WTC11 (cell line): ENCODE measurements at regions not wholly inside any gene's neighbourhood (a gene's known extent, or its start where the extent isn't known, plus 50 kb on each side); places are given as distances from the start of the nearest gene placed in this dataset.

Source experiments
- ATAC-seq: fragments of 200-7000 bp; cut with Tn5 transposase; 2 replicates; pipeline ENCODE4 v1.10.0; 2021; ENCODE audit warnings: mild to moderate bottlenecking, moderate library complexity
- CTCF ChIA-PET: fragments of 300-600 bp; sonication (Branson Sonifier 250); formaldehyde crosslinking; loops from one replicate; lab custom pipeline; 2021; ENCODE audit warnings: antibody characterized with exemption; lab: Charles Lee
- POLR2A ChIA-PET: fragments of 350-600 bp; sonication (Branson Sonifier 250); formaldehyde crosslinking; loops from one replicate; lab custom pipeline; 2021; ENCODE audit warnings: antibody characterized with exemption; lab: Charles Lee
- DNase-seq: peaks from one replicate; pipeline ENCODE4 v3.0.0; 2021; ENCODE audit warnings: low spot score
- H3K27ac Mint-ChIP-seq: 2 replicates; pipeline ENCODE4 v1.8.0; 2021; ENCODE audit warnings: mixed read lengths
- H3K27me3 Mint-ChIP-seq: 2 replicates; pipeline ENCODE4 v1.8.0; 2021; ENCODE audit warnings: low read depth, mild to moderate bottlenecking, moderate library complexity, mixed read lengths
- H3K36me3 Mint-ChIP-seq: 2 replicates; pipeline ENCODE4 v1.8.0; 2021; ENCODE audit warnings: mixed read lengths
- H3K4me1 Mint-ChIP-seq: 2 replicates; pipeline ENCODE4 v1.8.0; 2022; ENCODE audit warnings: mixed read lengths
- H3K4me3 Mint-ChIP-seq: 2 replicates; pipeline ENCODE4 v1.8.0; 2021; ENCODE audit warnings: mild to moderate bottlenecking, moderate library complexity, mixed read lengths
- H3K9me3 Mint-ChIP-seq: 2 replicates; pipeline ENCODE4 v1.8.0; 2021; ENCODE audit warnings: mixed read lengths
- CDX4 ChIP-seq: fragments of 250-450 bp; sonication (Bioruptor Pico); IDR thresholded peaks from 2 replicates; pipeline ENCODE4 v1.9.0; 2021; ENCODE audit warnings: moderate library complexity, mild to moderate bottlenecking, inconsistent platforms, borderline replicate concordance
- CREB1 ChIP-seq: sonication (generic); formaldehyde crosslinking; IDR thresholded peaks from 2 replicates; pipeline ENCODE4 v1.8.0; 2023; ENCODE audit warnings: mild to moderate bottlenecking, missing genetic modification reagents
- E2F4 ChIP-seq: sonication (generic); formaldehyde crosslinking; IDR thresholded peaks from 2 replicates; pipeline ENCODE4 v1.8.1; 2022; ENCODE audit warnings: low read depth, mild to moderate bottlenecking, moderate library complexity, missing genetic modification reagents, borderline replicate concordance
- ETV6 ChIP-seq: sonication (generic); formaldehyde crosslinking; IDR thresholded peaks from 2 replicates; pipeline ENCODE4 v1.8.1; 2022; ENCODE audit warnings: mild to moderate bottlenecking, missing genetic modification reagents
- GTF2I ChIP-seq: fragments of 250-450 bp; sonication (Bioruptor Pico); conservative IDR thresholded peaks from 2 replicates; pipeline ENCODE4 v1.4.0; 2021; ENCODE audit warnings: mild to moderate bottlenecking
- HMGA2 ChIP-seq: fragments of 250-450 bp; sonication (Bioruptor Pico); IDR thresholded peaks from 2 replicates; pipeline ENCODE4 v1.4.0; 2021; ENCODE audit warnings: mild to moderate bottlenecking, moderate library complexity
- HMGXB4 ChIP-seq: sonication (generic); formaldehyde crosslinking; IDR thresholded peaks from 2 replicates; pipeline ENCODE4 v1.8.1; 2023; ENCODE audit warnings: mild to moderate bottlenecking, moderate library complexity, missing genetic modification reagents
- IRF1 ChIP-seq: sonication (generic); formaldehyde crosslinking; IDR thresholded peaks from 2 replicates; pipeline ENCODE4 v1.8.0; 2023; ENCODE audit warnings: missing genetic modification reagents
- IRF2 ChIP-seq: sonication (generic); formaldehyde crosslinking; IDR thresholded peaks from 2 replicates; pipeline ENCODE4 v1.8.0; 2022; ENCODE audit warnings: low read depth, missing genetic modification reagents, borderline replicate concordance
- NFE2L1 ChIP-seq: sonication (generic); formaldehyde crosslinking; IDR thresholded peaks from 2 replicates; pipeline ENCODE4 v1.8.1; 2023; ENCODE audit warnings: missing genetic modification reagents
- NFYB ChIP-seq: sonication (generic); formaldehyde crosslinking; conservative IDR thresholded peaks from 2 replicates; pipeline ENCODE4 v1.8.0; 2022; ENCODE audit warnings: low read depth, missing genetic modification reagents
- NR2C2 ChIP-seq: sonication (generic); formaldehyde crosslinking; IDR thresholded peaks from 2 replicates; pipeline ENCODE4 v1.8.0; 2022; ENCODE audit warnings: mild to moderate bottlenecking, missing genetic modification reagents
- PRDM15 ChIP-seq: sonication (generic); formaldehyde crosslinking; IDR thresholded peaks from 2 replicates; pipeline ENCODE4 v1.8.0; 2022; ENCODE audit warnings: missing genetic modification reagents
- RORB ChIP-seq: fragments of 250-450 bp; sonication (Bioruptor Pico); IDR thresholded peaks from 2 replicates; pipeline ENCODE4 v1.9.0; 2021; ENCODE audit warnings: mild to moderate bottlenecking
- SOX15 ChIP-seq: fragments of 250-450 bp; sonication (Bioruptor Pico); IDR thresholded peaks from 2 replicates; pipeline ENCODE4 v1.9.0; 2021; ENCODE audit warnings: mild to moderate bottlenecking
- USF1 ChIP-seq: sonication (generic); formaldehyde crosslinking; IDR thresholded peaks from 2 replicates; pipeline ENCODE4 v1.8.0; 2022; ENCODE audit warnings: mild to moderate bottlenecking, missing genetic modification reagents
- ZNF121 ChIP-seq: sonication (generic); formaldehyde crosslinking; IDR thresholded peaks from 2 replicates; pipeline ENCODE4 v1.8.0; 2023; ENCODE audit warnings: missing genetic modification reagents
- ZNF263 ChIP-seq: sonication (generic); formaldehyde crosslinking; IDR thresholded peaks from 2 replicates; pipeline ENCODE4 v1.8.1; 2022; ENCODE audit warnings: low read depth, mild to moderate bottlenecking, moderate library complexity, missing genetic modification reagents
- ZNF416 ChIP-seq: fragments of 250-450 bp; sonication (Bioruptor Pico); IDR thresholded peaks from 2 replicates; pipeline ENCODE4 v1.9.0; 2021; ENCODE audit warnings: mild to moderate bottlenecking, inconsistent platforms
- ZNF671 ChIP-seq: fragments of 250-450 bp; sonication (Bioruptor Pico); IDR thresholded peaks from 2 replicates; pipeline ENCODE4 v1.8.0; 2021; ENCODE audit warnings: mild to moderate bottlenecking
- TF ChIP-seq, protein P1 (sequence below): fragments of 250-450 bp; sonication (Bioruptor Pico); conservative IDR thresholded peaks from 2 replicates; pipeline ENCODE4 v1.9.0; 2021; ENCODE audit warnings: mild to moderate bottlenecking
- TF ChIP-seq, protein P2 (sequence below): sonication (generic); formaldehyde crosslinking; IDR thresholded peaks from 2 replicates; pipeline ENCODE4 v1.8.1; 2023; ENCODE audit warnings: mild to moderate bottlenecking, missing genetic modification reagents, moderate library complexity

- no peak for DNase-seq
- ATAC-seq = no peak
- H3K27ac Mint-ChIP-seq = no peak overlapping the region
- TF ChIP-seq NFYB = no peak
- TF ChIP-seq ZNF416 (CRISPR knock-in tag) = no peak
- no peak for TF ChIP-seq ZNF671 (CRISPR knock-in tag)
- no peak for TF ChIP-seq IRF2
- no peak for TF ChIP-seq HMGXB4
- H3K4me3 Mint-ChIP-seq = no peak overlapping the region
- ChIA-PET CTCF (no interaction called here), POLR2A (no interaction called here)
- no peaks in the 10 kb centered on the region for H3K36me3 Mint-ChIP-seq
- no peaks in the 10 kb centered on the region for H3K4me1 Mint-ChIP-seq
- peaks cover 5% of the 10 kb centered on the region for H3K9me3 Mint-ChIP-seq
- H3K27me3 Mint-ChIP-seq = no peaks in the 10 kb centered on the region; the same call in 1 of the 2 replicates
Measured at GRCh38 chr7:42452356-42452755, 215.3 kb upstream of the GLI3 start.

- ATAC-seq = no peak
- Mint-ChIP-seq H3K4me1 (no peaks in the 10 kb centered on the region), H3K27ac (no peak overlapping the region), H3K27me3 (no peaks in the 10 kb centered on the region; the same call in 1 of the 2 replicates), H3K4me3 (no peak overlapping the region), H3K9me3 (peaks cover 9% of the 10 kb centered on the region), H3K36me3 (no peaks in the 10 kb centered on the region)
- CTCF ChIA-PET = no interaction called here
- POLR2A ChIA-PET = no interaction called here
- TF ChIP-seq HMGA2 (CRISPR knock-in tag) (no peak), ETV6 (CRISPR knock-in tag) (no peak)
- DNase-seq = no peak
Measured at GRCh38 chr7:42449431-42449830, 212.4 kb upstream of the GLI3 start.

- no peak for TF ChIP-seq RORB (CRISPR knock-in tag)
- no peak for TF ChIP-seq GTF2I (CRISPR knock-in tag)
- TF ChIP-seq NFE2L1 = no peak
- TF ChIP-seq IRF1 (CRISPR knock-in tag) = no peak
- no peak for TF ChIP-seq ZNF263 (CRISPR knock-in tag)
- TF ChIP-seq SOX15 (CRISPR knock-in tag) = no peak
- no peak for TF ChIP-seq E2F4
- no peak for TF ChIP-seq PRDM15 (CRISPR knock-in tag)
- TF ChIP-seq, protein P1, sequence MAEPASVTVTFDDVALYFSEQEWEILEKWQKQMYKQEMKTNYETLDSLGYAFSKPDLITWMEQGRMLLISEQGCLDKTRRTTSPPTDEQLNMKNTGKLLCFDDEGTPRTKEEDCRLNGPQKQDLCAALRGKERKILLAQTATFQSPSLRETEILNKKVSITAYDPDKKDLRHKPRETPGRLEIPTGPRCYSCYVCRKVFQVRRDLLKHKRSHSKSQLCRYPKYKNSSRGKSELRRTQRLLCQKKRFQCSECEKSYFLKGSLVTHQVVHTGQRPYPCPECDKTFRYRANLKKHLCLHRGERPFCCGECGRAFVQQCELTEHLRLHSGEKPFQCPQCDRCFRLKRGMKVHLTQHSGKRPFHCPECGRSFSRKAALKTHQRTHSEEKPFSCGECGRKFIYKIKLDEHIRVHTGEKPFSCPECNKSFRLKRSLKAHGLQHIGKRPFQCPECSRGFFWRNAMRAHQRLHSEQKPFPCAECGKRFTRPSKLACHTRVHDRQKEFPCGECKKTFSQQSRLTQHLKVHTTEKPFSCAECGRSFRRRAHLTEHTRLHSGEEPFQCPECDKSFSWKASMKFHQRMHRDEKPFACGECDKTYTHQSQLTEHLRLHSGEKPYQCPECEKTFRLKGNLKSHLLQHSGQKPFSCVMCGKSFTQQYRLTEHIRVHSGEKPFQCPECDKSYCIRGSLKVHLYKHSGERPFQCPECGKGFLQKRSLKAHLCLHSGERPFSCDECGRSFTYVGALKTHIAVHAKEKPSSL (CRISPR knock-in tag) = no peak
- no peak for TF ChIP-seq USF1
- TF ChIP-seq, protein P2, sequence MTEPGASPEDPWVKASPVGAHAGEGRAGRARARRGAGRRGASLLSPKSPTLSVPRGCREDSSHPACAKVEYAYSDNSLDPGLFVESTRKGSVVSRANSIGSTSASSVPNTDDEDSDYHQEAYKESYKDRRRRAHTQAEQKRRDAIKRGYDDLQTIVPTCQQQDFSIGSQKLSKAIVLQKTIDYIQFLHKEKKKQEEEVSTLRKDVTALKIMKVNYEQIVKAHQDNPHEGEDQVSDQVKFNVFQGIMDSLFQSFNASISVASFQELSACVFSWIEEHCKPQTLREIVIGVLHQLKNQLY (CRISPR knock-in tag) = no peak
- TF ChIP-seq ZNF121 (CRISPR knock-in tag) = no peak
- TF ChIP-seq NR2C2 (CRISPR knock-in tag) = no peak
- no peak for TF ChIP-seq CDX4 (CRISPR knock-in tag)
- no peak for TF ChIP-seq CREB1
- ChIA-PET CTCF (interaction anchor here (1.3 kb wide), 1 partner anchor 509 kb away, joined by 3 read pairs; no protein-coding TSS in a partner anchor), POLR2A (no interaction called here)
- DNase-seq (no peak), ATAC-seq (no peak)
- H3K9me3 Mint-ChIP-seq = peaks cover 10% of the 10 kb centered on the region
- H3K27me3 Mint-ChIP-seq = no peaks in the 10 kb centered on the region; the same call in 1 of the 2 replicates
- no peaks in the 10 kb centered on the region for H3K4me1 Mint-ChIP-seq
- H3K4me3 Mint-ChIP-seq = no peak overlapping the region
- H3K27ac Mint-ChIP-seq = no peak overlapping the region
- no peaks in the 10 kb centered on the region for H3K36me3 Mint-ChIP-seq
Measured at GRCh38 chr7:42448901-42449300, 211.9 kb upstream of the GLI3 start.
